GM12873 (cell line): ENCODE measurements at regions not wholly inside any gene's neighbourhood (a gene's known extent, or its start where the extent isn't known, plus 50 kb on each side); places are given as distances from the start of the nearest gene placed in this dataset.

Experiments used
- CTCF ChIP-seq: IDR thresholded peaks from 2 replicates; pipeline ENCODE4 v1.5.1; 2012; ENCODE audit warnings: low read depth, mild to moderate bottlenecking, moderate library complexity, low read length, control low read depth; ENCODE audit not compliant: insufficient read depth; ENCODE audit errors: missing control alignments

DNA sequence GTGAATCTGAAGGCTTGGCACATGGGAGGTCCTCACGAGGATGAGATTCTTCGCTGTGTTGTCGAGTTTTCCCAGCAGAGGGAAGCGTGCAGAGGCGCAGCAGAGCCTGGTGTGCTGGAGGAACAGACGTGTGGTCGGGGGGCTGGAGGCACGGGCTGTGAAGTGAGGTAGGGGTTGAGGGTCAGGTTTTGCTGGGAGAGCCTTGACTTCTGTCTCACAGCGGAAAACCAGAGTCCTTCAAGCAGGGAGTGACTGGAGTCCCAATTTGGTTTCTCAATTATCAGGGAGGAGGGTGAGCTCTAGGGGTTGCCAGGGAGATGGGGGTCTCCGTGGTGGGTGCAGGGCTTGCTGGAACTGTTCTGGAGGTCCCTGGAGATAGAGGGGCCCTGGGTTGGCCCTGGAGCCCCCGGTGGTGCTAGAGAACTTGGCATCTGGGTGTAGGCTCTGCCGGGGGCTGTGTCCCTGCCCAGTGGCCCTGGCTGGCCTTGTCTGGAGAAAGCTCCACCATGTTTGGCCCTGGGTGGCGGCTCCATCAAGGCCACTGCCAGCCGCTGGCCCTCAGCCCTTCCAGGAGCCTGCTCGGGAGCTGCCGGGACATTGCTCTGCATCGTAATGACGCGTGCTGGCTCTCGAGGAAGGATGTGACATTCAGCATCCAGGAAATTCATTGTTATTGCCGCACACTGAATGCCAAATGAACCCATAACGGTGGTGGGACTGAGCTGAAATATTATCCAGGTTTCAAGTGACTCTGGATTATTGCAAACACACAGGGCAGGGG lies 215.7 kb downstream of the KIF26A start:
- no peak for TF ChIP-seq CTCF

DNA sequence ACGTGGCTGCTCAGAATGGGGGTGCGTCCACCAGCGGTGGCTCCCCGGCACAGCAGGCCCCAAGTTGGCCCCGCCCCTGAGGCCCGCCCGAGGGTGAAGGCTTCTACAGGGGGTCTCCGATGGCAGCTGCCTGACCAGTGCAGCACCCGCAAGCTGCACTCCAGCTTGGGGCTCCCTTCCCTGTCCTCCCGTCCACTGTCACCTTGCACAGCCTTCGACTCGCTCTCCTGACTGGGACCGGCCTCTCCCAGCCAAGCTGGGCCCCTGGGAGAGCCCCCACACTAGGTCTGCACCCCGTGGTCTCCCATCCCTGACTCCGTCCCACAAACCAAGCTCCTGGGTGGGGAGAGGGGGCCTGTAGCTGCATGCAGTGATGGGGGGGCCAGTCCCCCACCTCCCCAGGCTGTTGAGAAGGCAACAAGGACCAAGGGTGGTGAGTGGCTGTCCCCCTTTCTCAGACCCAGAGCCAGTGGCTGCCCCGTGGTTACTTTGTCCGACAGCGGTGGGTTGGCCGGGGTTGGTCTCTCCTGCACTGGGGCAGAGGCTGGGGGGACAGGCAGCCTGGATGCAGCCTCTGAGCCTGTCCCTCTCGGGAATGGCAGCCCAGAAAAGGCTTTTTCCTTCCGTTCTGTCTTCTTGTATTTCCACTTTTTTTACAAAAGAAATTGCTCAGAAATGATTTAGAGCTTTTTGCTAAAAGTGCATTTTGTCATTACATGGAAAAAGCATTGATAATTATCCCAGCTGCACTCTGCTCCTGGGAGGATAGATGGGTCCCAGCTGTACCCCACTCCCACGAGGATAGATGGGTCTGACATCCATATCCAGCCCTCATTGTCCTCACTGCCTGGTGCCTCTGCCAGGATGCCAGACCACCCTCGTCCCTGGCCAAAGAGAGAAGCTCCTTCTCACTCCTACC lies 217.0 kb downstream of the KIF26A start:
- no peak for TF ChIP-seq CTCF

DNA sequence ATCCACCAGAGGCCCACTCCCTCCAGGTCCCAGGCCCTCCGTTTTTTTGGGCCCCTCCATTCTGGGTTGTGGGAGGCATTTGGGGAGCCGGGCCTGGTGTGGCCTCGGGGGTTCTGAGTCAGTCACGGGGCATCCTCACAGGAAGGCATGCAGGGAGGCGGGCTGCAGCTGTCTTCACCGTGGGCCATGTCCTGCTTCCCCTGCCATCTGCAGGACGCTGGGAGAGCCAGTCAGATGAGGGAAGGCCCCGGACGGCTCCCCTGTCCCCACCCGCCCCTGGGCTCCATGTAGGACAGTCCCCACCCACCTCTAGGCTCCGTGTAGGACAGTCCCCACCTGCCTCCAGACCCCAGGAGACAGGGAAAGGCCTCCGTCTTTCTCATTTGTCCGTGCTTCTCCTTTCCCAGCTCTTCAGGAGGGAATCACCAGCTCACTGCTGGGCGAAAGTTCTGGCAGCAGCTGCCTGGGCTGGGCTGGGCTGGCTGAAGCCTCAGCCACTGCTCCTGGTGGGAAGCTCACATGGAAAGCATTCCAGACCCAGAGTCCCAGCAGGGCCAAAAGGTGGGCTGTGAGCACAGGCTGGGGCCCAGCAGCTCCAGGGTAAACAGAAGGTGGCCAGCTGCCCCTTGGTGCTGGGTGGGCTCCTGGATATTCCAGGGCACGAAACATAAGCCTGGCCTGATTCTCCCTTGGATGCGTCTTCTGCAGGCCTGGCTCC lies 217.8 kb downstream of the KIF26A start:
- TF ChIP-seq CTCF = no peak

- no peak for TF ChIP-seq CTCF
These were observed 218.6 kb downstream of the KIF26A start for GRCh38 chr14:104356738-104357688.

DNA sequence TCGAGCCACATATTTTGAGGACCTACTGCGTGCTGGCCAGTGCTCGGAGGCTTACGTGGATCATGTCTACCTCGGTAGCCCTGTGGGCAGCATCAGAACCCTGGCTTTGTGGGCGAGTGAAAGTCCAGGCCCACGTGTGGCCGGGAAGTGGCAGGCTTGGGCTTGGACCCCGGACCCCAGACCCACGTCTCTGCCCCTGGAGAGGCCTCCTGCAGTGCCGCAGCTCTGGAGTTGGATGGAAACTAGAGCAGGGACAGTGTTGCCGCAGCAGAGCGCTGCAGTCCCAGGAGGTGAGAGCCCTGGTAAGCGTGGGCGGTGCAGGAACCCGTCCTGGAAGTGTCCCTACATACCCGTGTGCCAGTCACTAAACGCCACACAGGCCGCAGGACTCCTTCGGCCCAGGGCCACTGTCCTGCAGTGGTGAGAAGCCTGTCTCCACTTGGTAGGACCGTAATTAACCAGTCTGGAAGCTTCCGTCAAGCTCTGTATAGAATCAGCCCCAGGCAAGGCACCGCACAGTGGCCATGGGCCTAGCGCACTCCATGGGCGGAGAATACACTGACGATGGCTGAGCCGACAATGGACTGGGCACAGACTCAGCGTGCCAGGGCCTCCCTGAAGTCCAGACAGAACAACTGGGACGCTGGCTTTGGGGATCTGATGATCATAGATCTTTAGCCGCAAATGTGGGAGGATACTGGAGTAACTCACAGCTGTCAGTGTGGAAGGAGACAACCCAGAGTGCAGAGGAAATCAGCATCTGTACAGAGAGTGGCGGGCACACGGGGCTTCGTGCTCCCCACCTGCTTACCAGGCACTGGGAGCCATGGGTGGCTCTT lies 219.5 kb downstream of the KIF26A start:
- no peak for TF ChIP-seq CTCF
